SKM-1 treated with dmso at 0.1 percent for 144 hours (cell line): ENCODE measurements at regions not wholly inside any gene's neighbourhood (a gene's known extent, or its start where the extent isn't known, plus 50 kb on each side); places are given as distances from the start of the nearest gene placed in this dataset.
"Not testable (repeated sequence)": the region's sequence is repeated elsewhere in the genome, so short reads cannot be mapped to it uniquely, and the experiment has no call there.

Experiments used
- DNase-seq: peaks from one replicate; lab custom pipeline; 2025; ENCODE audit not compliant: unreplicated experiment; lab: John Stamatoyannopoulos, UW

DNA sequence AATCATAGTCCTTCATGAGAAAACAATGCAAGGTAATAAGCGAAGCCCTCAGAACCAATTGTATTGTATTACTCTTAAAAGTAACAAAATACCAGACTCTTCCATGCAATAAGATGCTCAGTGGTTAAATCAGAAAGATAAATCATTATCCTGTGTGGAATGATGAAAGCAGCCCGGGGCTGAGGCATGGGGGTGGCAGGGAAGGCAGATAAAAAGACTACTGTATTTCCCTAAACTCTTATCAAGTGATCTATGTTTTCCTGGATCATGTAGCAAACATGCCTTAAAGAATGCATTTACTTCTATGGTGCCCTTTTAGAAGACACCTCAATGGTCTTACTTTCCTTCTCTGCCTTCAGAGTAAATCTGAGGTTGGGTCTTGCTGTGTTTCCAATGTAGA lies 105.6 kb upstream of the DAPK1 start:
- DNase-seq, result no peak

DNA sequence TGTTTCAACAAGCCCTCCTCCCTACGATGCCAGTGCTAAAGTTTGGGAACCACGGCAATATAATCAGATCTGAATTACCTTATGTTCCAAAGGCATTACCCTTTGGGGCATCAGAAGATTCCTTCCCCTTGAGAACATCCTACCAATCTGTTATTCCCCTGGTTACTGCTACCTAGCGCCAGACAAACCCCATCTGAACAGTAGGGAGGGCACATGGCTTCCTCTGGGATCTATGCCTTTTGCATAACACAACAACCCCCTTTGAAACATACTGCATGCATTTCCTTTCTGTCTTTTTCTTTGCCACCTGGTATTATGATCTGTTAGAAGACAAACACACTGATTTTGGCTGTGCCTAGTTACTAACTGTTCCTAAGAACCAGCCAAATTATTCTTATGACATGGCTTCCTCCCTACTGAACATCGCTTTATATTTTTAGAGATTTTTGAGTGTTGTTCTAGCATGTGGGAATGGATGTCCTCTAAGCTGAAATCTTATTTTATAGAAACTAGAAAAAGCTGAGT lies 103.9 kb upstream of the DAPK1 start:
- no peak for DNase-seq

DNA sequence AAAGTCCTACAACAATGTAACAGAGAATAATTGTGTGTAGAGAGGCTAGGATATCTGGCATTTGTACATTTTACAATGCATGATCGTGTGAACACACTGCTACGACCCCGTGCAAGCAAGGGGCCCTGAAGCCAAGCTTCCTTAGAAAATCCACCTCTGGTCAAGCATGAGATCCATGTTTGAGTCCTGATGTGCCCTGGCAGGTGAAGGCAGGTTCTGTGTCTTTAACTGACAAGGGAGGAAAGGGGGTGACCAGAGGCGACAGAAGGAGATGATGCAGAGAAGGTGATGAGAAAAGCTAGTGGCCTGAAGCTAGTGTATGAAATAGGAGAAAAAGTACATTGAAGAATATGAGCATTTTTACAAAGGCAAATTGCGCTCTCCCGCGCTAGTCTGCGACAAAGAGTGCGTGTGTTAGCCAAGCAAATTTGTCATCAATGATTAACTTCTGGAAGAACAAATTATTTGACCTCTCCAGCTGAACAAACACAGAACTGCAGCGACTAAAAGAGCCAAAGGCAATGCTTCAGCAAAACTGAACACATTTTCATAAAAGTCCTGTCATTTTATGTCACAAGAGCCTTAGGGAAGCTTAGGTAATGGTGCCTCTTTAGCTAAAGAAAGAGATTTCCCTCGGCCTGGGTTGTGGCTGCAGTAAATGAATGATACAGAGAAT lies 101.7 kb upstream of the DAPK1 start:
- no peak for DNase-seq

DNA sequence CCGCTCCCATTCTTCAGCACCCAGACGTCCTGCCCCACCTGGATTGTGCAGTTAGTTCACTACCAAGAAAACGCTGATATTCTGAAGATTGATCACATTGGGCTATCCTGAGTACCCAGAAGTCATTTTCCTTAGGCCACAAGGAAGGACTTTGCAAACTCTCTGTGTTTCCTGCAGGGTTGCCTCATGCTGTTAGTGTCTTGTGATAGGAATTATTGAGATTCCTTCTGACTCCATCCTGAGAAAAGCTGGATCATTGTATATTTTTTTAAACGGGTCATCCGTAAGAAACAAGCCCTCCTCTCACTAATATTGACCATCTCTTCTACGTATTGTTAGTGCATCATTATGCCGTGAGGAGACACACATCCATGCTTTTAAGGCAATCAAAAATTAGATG lies 96.0 kb upstream of the DAPK1 start:
- DNase-seq, result no peak

DNA sequence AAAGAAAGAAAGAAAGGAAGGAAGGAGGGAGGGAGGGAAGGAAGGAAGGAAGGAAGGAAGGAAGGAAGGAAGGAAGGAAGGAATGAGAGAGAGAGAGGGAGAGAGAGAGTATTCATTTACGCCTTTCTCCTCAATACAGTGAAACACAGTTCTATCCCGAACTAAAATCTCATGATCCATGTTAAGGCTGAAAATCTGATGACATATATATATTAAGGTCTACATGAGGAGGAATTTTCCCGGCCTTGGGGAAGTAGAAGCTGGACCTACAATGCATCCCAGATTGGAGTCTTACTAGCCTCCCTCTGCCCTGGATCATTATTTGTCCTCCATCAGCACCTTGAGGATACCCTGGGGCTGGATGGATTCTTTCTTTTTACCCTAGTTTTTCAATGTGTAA lies 95.1 kb upstream of the DAPK1 start:
- DNase-seq, result no peak

DNA sequence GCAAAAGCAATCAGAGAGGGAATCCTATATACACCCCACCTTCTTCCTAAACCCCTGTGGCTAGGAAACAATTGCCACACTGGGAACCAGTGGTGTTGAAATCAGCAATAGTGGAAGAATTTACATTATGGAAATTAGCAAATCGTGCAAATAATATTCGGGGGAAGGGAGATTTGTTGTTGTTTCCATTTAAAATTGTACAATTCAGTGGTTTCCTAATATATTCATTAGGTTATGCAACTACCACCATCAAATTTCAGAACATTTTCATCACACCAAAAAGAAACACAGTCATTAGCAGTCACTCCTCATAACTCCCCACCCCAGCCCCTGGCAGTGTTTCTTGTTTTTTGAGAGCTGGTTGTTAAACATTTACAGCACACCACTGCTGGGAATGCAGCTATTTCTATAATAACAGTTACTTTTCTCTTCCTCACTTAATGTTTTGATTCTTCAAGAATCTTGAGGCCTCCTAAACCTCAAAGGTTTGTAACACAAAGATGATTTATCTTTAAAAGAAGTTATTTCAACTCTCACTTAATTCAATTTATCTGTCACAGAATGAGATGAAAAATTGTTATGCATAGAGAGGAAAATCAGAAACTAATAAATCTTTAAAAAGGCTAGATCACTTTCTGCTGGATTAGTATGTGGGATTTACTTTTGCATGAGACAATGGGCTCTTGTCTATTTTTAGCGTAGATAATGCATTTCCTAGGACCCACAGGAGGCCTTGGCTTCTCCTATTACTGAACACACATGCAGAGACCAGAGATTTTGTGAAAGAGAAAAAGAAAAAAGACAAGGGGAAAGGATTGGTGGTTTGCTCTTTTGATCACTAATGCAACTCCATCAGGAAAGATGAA lies 91.8 kb upstream of the DAPK1 start:
- DNase-seq, result no peak

DNA sequence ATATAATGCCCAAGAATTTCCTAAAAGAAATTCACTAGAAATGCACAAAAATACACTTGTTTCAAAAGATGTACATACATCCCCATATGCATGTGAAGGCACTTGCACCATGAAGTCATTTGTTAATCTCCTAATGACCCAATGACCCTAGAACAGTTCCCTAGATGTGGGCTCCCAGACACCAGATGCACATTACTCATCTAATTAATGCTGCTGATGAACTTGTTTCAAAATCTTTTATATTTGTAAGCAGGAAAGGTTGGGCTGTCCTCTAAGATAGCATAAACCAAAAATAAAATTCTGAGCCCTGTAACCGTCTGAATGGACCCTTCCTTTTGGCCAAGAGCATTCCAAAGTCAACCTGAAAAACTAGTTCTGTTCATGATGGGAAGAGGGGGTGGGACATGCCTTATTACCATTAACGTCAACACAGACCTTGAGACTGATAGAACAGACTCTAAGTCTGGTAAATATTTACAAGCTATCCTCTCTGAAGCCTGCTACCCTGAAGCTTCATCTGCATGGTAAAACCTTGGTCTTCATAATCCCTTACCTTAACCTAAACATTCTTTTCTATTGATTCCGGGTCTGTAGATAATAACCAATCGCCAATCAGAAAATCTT lies 91.0 kb upstream of the DAPK1 start:
- no peak for DNase-seq

DNA sequence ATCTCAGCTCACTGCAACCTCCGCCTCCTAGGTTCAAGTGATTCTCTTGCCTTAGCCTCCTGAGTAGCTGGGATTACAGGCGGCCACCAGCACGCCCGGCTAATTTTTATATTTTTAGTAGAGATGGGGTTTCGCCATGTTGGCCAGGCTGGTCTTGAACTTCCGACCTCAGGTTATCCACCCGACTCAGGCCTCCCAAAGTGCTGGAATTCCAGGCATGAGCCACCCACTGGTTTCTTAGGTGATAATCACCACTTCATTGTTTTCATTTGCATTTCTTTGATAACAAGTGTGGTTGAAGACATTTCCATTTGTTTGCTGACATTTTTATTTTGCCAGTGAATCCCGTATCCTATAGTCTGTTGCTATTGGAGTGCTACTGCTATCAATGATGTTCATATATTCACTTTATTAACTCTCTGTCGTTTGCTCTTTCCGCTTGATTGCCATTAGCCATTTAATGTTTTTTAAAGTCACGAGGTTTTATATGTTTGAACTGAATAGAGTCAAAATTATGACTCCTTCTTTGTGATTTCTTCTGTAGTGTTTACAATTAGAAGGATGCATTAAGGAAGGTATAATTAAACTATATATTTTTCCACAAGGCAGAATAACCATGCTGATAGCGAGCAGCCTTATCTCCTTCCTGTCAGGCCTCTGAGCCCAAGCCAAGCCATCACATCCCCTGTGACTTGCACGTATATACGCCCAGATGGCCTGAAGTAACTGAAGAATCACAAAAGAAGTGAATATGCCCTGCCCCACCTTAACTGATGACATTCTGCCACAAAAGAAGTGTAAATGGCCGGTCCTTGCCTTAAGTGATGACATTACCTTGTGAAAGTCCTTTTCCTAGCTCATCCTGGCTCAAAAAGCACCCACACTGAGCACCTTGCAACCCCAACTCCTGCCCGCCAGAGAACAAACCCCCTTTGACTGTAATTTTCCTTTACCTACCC lies 87.3 kb upstream of the DAPK1 start:
- DNase-seq, result not testable (repeated sequence)

DNA sequence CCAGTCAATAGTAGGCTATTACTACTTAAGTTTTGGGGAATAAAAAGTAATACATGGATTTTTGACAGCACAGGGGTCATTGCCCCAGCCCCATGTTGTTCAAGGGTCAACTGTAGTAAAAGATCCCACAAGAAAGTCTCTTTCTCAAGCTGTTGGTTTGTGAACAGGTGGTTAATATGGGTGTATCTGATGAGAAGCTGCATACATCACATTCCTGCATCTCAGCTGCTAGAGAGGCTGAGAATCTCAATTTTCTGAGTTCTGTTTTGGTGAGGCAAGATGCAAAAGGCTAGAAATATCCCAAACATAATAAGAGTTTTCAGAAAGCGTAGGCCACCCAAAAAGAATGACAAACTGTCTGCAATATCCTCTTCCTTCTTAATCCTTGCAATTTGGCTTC lies 76.8 kb upstream of the DAPK1 start:
- DNase-seq, result no peak

DNA sequence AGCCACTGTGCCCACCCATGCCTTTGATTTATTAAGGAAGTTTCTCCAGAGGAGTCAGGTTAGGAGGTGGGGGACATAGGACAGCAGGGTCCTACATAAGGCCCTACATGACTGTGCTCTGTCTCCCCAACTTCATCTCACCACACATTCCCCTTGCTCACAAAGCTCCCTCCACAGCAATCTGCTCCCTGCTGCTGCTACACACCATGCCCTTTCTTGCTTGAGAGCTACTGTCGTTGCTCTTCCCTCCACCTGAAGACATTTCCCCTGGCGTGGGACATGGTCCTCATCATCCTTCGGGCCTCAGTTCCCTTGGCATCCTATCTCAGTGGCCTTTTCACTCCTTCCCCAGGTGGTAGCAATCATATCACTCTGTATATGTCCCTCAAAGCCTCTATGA lies 75.9 kb upstream of the DAPK1 start:
- DNase-seq, result no peak

DNA sequence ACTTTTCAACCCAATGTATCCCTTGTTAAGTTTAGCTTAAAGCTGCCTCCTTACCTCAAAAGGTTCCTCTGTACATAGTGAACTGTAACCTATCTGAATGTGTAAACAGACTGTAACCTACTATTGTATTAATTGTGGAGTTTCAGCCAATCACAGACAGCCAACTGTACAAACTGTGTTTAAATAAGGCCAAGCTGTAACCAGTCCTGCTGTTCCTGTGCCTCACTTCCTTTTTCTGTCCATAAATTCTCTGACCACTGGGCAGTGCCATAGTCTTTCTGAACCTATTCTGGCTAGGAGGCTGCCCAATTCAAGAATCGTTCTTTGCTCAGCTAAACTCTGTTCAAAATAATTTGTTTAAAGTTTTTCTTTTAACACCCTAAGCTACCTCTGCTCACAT lies 74.7 kb upstream of the DAPK1 start:
- DNase-seq, result no peak

DNA sequence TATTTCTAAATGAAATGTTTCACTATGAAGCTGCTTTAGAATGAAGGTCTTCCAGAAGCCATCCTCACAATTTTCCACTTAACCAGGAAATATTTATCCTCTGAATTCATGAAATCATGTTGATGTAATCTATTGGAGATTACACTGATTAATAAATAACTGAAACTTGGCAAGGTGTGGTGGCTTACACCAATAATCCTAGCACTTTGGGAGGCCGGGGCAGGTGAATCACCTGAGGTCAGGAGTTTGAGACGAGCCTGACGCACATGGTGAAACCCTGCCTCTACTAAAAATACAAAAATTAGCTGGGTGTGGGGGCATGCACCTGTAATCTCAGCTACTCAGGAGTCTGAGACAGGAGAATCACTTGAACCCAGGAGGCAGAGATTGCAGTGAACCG lies 73.8 kb upstream of the DAPK1 start:
- DNase-seq, result not testable (repeated sequence)

DNA sequence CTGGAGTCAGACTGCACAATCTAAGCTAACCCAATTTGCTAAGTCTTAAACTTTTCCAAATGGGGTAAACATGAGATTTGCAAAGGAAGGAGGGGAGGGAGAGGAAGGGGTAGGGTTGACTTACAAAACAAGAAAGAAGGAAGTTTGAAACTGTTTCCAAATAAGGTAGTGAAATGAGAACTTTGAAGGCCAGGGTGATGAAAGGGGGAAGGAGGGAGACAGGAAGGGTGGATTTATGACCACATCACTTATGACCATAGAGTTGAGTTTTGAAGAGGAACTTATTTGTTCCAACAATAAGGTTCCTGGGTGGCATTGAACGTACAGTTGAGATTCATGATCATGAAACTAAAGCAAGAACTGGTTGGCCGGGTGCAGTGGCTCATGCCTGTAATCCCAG lies 72.5 kb upstream of the DAPK1 start:
- peak; percentile 95 for DNase-seq

DNA sequence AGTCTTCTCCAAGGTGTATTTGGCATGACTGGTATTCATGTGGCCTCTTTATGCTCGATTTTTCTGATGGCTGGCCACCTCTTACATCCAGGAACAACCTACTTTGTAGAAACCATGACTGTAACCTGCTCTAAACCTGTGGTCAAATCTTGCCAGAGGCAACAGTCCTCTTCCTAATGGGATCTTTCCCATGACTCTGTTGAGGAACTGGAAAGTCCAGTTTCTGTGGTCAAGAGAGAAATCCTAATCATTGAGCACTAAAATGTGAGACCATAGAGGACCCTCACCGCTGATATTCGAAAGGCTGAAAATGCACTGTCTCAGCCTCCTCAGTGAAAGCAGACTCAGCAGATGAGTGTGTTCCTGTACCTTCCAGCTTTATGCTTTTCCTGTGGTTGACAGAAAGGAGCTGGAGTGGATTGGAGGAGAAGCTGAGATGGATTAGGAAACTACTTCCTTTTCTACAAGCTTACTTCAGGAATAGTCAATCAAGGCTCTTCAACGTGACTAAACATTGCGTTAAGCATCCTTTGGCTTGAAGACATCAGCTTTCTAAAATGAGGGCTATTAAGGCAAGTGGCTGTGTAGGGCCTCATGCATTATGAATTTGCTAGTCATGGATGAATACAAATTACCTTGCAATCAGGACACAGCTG lies 69.7 kb upstream of the DAPK1 start:
- no peak for DNase-seq

DNA sequence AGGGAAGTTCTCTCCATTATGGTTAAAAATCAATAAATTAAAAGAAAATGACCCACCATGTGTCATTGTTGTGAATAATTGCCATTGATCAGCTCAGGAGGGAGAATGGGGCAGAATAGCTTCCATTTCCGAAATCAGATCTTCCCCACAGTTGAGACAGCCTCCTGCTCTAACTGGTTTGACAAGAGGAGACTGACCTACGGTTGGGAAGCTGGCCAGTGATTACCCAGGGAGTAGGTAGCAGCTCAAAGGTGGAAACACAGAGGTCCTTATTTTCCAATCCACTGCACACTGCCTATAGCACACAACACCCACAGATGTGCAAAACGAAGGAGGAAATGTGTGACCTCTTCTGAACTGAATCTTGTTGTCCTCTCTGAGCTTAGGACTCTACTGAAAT lies 69.0 kb upstream of the DAPK1 start:
- no peak for DNase-seq

DNA sequence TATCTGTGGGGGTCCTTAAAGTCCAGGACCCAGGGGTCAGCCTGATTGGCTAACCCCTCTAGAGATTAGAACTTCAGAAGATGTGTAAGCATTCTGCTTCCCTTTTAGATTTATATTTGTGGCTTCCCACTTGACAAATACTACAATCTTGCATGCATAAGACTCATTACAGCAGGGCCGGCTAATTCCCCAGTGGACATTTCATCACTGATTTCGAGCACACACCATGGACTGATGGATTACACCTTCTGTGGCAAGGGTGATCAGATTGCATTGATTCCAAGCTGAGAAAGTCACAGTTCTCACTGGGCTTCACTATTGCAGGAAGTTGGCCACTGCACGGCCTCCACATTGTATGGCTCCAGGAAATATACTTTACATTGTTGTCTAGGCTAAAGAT lies 65.8 kb upstream of the DAPK1 start:
- no peak for DNase-seq

DNA sequence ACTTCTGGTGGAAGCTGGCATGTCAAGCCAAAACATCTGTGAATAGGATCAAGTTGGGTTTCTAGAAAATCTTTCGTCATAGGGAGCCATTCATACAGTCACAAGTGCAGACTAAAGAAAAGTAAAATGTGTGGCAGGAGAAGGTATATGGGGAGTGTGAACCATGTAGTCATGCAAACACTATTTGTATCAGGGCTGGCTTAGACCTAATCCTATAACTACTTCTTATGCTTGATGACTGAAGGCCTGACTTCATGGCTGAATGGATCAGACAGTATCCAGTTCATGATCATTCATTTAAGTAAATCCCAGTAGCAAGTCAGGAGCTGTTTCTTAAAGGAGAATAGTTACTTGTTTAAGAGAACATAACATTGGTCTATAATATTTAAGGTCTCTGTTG lies 63.8 kb upstream of the DAPK1 start:
- DNase-seq, result no peak

DNA sequence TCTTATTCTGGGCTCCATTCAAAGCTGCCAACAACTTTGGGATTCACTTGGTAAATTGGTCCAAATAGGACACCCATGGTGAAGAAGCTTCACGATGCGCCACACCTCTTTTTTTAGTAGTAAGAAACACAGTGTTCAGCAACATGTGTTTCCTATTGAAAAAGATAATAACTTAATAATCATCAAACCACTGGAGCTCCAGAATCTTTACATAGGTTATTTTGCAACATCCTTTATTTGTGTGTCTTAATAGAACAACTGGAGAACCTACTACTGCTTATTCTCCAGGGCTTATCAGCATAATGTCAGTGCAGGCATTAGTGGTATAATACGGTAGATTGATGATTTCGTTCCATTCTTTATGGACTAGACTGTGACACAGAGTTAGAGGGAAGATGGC lies 63.3 kb upstream of the DAPK1 start:
- no peak for DNase-seq

DNA sequence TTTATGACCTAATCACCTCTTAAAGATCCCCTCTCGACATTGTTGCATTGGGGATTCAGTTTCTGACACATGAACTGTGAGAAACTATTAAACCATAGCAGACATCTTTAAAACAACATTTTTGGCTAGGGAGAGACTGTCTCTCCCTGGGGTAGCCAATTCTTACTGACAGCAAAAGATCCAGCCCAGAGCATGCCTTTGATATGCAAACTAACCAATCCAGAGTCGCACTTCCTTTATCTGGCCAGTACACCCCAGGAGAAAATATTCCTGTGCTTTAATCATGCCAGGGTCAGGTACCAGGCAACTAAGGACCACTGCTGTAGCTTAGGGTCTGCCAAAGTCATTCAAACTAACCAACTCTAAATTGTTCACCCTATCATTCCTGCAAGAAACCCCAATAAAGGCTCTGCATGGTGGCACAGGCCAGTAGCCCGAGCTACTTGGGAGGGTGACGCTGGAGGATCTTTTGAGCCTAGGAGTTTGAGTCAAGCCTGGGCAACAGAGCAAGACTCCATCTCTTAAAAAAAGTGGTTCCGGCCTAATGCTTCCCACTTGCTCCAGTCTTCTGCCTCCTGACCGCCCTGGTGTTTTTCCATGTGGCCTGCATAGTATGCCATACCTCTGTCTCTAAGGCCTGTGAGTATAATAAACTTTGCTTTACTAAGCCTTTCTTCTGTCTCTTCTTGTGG lies 62.3 kb upstream of the DAPK1 start:
- no peak for DNase-seq

DNA sequence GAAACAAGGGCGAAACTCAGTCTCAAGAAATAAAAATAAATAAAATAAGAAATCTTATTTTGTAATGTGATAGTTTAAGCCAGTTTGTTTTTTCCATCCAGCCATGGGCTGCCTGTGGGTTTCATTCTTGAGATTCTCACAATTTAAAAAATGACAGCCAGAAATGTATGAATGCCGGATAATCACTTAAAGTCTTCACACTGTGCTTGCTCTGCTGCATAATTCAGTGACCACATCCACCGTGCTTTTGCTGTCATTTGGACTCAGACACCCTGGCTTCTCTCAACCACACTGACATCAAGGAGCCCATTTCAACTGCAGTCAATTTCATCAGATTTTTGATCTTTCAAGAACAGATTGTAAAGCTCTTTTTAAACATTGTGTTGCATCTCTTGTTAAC lies 61.0 kb upstream of the DAPK1 start:
- no peak for DNase-seq
